Middle frontal gyrus (tissue), 1 donor: ENCODE measurements at regions not wholly inside any gene's neighbourhood (a gene's known extent, or its start where the extent isn't known, plus 50 kb on each side); places are given as distances from the start of the nearest gene placed in this dataset.
A peak's percentile ranks its signal among the peaks of the same experiment; 100 is the strongest.

Experiments
- DNase-seq: peaks from one replicate; pipeline ENCODE4 v3.0.0-alpha.2; 2015; ENCODE audit warnings: low spot score; ENCODE audit errors: extremely low spot score

DNA sequence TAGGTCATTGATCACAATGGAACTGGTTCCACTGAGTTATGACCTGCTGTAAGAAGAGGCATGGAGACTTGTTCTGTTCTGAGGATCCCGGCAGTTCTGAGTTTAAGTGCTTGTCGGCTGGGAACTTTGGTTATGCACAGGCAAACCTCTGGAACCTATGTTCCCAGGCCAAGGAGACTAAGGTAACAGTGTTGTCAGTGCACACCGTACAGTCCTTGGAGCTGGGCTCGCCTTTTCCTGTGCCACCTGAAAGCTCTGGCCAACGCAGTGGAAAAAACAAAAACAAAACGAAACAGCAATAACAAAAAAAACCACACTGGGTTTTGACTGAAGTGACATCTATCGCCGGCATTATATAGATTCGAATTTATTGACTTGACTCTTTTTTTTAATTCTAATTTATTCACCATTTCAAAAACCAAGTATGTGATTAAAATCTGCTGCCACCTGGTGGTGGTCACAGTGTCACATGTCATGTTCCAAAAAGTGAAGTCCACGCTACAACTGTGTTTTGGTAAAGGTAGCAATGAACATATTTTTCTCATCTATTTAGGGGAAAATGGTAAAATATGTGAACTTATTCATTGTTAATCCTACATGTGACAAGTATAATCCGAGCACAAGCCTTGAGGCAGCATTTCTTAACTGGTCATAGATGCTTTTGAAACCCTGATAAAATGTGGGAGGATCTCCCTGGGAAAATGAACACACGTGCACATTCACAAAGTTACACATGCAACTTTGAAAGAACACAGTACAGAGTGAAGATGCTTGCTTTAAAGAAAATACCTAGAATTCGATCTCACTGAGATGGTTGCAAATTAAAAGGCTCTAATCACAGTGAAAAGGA lies 113.8 kb upstream of the PPP2R2D start:
- peak; percentile 71 for DNase-seq

DNA sequence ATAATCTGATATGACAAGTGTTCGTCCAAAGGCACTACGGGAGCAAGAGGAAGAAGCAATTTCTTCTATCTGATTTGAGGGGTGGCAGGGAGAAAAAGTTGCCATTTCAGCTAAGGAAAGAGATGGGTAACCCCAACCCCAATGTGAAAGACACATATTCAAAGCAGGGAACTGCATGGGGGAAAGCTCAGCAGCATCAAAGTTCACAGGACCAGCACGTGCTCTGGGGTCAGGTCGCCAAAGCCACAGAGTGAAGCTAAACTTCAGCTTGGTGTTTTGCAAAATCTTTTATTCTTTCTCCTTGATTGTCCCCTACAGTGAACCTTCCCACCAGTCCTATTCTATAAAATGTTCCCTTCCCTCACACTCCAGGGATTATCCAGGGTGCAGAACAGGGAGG lies 112.8 kb upstream of the PPP2R2D start:
- no peak for DNase-seq

DNA sequence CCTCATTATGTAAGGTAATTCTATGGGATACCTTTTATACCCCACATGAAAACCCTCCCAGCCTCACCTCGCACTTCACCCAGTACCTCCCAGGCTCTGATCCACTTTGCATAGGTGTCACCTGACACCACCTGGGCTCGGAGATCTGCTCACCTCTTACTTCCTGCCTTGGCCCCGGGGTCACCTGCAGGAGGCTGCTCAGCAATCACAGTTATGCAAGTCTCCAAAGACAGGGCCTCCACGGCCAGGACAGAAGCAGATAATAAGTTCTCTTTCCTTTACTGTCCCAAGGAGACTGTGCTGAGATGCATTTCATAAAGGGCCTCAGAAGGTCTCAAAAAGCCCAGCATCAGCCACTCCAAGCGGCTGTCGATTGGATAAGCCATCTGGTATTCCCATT lies 112.4 kb upstream of the PPP2R2D start:
- DNase-seq, result no peak

DNA sequence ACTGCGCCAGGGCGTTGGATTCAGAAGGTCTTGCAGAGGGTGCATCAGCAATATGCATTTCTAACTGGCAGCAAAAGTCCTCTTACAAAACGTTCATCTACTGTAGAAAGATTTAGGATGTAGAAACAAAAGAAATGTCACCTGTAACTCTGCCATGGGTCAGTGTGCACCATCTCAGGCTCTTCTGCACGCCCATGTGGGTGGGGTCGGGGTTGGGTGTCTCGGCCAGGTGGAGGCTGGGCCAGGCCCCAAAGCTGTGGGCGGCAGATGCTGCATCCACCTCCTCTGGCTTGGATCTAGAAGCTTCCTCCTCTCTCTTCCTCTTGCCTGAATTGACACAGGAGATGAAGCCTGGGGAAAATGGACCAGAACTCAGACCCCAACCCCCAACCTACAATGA lies 111.3 kb upstream of the PPP2R2D start:
- DNase-seq, result no peak

DNA sequence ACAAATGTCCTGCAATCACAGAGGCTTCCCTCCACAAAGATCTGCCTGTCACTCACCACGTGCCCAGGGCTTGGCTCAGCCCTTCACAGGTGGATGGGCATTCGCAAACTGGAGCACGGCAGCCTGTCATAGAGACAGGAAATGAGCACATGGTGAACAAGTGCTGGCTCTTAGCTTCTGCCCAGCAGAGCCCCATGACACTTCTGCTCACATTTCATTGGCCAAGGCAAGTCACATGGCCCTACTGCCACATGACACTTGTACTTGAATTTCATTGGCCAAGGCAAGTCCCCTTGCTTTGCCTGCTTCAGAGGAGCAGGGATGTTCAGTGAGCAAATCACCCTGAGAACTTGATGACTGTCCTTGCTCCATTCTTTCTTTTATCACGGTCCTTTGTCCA lies 110.8 kb upstream of the PPP2R2D start:
- DNase-seq, result no peak

DNA sequence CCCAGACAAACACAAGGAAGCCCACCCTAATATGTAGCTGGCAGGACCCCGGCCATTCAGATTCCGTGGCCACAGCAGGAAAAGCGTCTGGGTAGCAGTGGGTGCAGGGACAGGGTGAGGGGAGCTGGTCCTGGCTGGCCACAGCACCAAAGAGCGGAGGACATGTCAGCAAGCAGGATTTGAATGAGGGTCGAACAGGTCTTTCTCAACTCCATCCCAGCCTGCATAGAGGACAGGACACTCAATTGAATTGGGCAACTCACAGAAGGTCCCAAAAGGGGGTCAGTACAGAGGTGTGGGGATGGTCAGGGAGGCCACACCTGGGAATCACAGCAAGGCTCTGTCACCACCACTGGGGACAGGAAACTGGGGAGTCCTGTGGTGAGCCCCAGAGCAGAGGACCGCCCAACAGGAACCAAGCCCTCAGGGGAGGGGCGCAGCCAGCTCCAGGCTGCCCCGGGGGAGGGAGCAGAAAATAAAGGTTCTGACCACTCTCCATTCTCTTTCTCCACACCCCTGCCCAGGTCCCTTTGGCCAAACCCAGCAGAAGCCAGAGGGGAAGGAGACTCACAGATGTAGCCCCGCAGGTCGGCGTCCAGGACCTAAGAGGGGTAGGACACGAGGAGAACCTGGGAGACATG lies 108.7 kb upstream of the PPP2R2D start:
- DNase-seq, result no peak

DNA sequence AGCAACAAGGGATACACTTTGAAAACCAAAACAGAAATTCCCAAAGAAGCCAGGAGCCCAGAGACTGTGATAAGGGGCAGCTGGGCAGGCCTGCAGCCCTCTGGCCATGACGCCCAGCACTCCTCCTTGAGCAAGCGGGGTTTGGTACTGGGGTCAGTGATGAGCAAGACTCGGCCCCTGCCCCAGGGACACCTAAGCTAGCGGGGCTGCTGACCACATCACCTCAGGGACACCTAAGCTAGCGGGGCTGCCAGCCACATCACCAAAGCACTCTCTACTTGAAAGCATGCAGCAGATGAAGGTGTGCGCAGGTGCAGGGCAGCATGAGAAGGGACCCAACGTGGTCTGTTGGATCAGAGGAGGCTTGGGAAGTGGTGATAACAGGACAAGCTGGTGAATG lies 108.0 kb upstream of the PPP2R2D start:
- no peak for DNase-seq

DNA sequence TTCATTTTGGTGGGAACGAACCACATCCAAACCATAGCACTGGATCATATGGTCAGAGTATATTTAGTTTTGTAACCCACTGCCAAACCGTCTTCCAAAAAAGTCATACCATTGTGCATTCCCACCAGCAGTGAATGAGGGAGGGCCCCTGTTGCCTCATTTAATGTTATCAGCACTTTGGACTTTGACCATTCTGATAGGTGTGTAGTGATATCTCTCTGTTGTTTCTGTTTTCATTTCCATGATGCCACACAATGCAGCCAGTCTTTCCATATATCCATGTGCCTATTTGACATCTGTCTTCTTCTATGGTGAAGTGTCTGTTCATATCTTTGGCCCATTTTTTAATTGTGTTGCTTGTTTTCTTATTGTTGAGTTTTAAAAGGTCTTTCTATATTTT lies 105.0 kb upstream of the PPP2R2D start:
- no peak for DNase-seq

DNA sequence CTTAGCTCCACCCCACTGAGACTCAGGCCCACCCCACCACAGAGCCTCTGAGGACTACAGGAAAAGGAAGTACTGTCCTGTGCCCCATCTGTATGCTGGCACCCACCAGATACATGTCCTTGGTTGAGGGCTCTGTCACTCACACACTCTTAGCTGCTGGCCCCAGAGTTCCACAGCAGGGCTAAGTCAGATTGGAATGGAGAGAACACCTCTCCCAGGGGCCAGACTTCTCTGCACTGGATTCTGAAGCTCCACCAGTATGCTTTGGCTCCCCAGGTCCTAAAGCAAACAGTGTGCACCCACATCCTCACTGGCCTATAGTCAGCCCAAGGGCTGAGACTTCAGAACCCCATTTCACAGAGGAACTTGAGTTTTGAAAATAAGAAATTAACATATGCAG lies 103.2 kb upstream of the PPP2R2D start:
- DNase-seq, result no peak

DNA sequence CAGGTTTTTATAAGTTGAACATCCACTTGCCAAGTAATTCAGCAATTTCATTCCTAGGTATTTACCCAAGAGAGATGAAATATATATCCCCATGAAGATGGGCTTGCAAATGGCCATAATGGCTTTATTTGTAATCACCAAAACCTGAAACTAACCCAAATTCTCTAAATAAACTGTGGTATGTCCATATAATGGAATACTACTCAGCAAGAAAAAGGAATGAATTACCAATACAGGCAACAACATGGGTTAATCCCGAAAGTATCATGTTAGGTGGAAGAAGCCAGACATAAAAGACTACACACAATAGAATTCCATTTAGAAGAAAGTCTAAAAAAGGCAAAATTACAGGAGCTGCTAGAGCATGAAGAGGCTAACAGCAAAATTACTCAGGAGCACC lies 101.4 kb upstream of the PPP2R2D start:
- DNase-seq, result no peak

DNA sequence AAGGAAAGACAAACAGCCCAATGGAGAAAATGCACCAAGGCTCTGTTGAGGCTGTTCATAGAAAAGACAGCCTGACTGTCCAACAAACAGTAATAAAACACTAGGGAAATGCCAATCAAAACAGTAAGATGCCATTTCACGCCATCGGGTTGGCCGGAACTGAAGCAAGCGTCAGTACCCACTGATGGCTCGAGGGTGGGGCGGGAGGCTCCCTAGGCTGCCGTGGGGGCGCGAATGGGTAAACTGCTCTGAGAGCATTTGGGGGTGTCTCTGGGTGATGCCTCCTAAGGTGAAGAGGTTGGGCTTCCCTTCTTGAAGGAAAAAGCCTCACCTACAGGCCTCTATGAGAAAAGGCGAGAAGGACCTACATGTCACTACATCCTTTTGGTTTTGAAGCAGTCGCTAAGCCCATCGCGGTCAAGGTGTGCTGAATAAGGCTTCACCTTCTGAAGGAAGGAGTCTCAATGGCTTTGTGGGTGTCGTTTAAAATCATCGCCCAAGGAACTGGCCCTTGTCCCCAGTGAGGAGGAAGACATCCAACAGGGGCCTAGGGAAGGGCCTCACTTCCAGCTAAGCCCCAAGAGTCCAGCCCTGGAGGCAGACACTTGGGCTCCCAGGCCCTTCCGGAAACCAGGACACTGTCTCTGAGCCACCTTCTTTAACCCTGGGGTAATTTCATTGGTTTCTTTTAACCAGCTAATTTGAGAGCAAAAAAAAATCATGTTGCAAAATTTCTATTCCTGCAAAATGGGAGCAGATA lies 98.5 kb upstream of the PPP2R2D start:
- no peak for DNase-seq

DNA sequence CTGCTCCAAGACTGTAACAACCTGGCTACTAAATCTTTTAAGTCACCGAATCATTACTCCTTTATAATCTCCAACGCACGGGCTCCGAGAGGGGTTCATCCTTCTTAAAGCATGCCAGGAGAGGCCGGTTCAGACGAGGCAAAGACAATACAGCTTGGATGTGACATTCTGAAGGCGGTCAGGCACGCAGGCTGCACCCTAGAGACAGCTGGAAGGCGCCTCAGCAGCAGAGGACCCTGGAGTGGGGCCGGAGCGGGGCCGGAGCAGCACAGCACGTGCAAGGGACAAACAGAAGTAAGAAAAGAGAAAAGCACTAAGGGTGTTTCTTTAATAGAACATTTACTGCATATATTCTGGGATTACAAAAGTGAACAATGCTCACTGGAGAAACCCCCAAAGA lies 97.8 kb upstream of the PPP2R2D start:
- DNase-seq, result no peak

DNA sequence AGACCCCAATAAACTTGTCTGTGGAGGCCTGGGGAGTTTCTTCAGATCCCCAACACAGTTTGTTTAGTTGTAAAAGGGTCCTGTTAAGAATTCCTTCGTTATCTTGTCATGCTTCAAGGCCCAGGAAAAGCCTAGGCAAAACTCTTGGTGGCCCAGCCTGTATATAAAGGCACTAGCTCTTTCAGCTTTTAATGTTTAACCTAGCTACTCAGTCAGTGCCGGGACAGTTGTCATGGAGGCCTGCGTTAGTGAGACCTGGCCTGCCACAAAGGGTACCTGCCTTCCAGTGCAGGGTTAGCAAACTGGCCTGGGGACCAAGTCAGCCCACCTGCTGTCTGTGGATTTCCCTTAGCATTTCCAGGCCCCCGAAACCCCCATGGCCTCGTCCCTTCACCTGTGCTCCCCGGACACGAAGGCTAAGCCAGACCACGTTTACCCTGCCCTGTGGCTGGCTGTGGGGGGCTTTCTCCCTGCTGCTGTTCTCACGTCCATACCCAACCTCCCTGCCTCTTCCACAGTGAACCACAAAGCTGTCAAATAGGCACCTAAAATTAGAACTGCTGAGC lies 96.9 kb upstream of the PPP2R2D start:
- no peak for DNase-seq

DNA sequence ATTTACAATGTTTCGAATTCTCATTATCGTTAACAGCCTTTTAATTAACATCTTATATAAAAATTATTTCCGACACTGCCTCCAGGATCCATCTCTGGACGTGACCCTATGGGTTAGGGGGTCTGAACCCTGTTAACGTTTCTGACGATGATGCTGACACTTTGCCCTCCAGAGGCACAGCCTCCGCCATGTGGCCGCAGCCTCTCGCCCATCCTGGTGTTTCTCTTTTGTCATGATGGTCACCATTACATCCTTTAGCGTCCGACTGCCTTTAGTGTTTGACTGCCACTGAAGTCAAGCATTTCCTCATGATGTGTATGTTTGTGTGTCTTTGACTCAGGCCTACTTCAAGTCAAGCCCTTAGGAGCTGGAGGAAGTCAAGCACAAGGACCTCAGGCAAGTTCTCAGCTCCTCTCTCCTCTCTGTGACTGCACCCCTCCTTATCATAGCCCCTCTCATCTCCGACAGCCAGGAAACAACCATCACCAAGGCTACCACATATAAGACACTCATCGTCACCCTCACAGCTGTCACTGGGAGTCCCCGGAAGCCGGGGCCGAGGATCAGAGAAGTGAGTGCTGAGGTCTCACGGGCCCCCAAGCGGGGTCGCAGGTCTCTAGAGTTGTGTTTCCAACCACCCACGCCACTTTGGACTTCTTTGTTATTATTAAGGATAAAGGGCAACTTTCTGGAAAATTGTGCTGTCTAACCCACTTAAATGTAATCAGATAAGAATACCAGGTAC lies 96.1 kb upstream of the PPP2R2D start:
- no peak for DNase-seq

DNA sequence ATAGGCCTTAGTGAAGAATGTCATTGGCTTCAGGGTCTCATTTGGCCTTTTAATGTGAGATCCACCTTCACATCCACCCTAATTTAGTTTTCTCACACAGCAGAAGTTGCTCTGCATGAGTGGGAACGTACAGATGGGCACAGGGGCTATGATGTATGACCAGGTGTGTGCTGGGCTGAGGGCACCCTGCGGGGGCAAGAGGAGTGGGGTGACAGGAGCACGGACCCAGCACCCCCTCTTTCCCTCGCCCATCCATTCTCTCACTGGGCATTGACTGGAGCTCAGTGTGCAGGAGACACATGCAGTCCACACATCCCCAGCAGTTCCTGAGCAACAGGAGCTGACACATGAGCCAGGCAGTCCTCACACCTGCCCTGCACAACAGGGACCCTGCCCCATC lies 95.1 kb upstream of the PPP2R2D start:
- no peak for DNase-seq

DNA sequence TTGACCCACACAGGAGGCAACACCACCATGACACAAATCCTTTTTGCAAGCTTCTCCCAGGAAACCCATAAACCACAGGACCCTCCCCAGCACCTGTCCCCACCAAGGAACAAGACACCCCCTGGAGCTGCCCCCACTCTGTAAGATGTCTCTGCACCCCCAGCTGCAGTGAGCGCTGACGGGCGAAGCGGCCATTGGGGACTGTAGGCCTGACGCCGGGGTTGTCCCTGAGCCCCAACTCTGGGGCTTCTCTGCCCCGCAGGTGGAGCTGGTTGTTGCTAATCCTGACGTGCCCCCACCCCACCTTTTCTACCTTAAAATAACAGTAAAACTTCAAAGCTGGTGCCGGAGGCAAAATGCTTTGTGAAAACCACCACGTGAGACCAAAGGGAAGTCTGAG lies 94.7 kb upstream of the PPP2R2D start:
- DNase-seq, result no peak

DNA sequence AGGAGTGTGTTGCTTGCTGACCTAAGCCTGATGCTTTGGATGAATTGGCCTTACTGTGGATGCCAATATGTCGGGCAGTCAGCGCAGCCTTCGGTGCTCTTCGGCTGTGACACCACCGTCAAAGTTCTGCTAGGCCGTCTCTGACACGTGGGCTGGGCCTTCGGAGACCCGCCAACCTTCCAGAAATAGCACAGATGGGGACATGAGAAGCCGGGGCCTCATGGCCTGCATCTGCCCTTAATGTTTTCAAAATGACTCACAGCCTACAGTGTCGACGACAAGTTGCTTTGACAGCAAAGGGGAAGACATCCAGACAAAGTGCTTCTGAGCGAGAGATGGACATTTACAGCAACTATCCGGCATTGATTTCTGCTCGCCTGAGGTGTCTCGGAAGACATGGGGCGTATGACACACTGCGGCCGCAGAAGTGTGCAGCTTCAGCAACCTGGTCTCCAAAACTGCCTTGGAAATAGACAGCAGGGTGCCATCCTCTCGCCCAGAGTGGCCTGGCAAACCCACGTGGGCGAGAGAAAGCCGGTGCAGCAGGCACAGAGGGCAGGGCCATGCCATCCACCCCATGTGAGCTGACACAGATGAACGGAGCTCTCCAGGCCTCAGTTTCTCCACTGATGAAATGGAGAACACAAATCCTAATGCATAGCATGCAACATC lies 94.0 kb upstream of the PPP2R2D start:
- DNase-seq, result no peak

DNA sequence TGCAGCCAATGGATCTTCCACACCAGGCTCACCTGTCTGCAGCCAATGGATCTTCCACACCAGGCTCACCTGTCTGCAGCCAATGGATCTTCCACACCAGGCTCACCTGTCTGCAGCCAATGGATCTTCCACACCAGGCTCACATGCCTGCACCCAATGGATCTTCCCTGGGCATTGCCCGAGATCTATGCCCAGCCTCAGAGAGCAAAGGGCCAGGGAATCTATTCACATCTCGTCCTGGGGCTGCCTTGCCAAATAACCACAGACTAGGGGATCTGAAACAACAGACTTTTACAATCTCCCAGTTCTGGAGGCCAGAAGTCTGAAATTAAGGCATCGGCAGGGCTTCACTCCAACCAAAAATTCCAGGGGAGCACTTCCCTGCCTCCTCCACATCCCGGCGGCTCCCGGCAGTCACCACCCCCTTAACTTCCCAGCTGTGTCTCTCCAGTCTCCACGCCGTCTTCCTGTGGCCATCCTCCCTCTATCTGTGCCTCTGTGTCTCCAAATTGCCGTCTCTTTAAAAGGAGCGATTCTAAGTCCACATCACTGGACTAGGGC lies 92.4 kb upstream of the PPP2R2D start:
- no peak for DNase-seq

DNA sequence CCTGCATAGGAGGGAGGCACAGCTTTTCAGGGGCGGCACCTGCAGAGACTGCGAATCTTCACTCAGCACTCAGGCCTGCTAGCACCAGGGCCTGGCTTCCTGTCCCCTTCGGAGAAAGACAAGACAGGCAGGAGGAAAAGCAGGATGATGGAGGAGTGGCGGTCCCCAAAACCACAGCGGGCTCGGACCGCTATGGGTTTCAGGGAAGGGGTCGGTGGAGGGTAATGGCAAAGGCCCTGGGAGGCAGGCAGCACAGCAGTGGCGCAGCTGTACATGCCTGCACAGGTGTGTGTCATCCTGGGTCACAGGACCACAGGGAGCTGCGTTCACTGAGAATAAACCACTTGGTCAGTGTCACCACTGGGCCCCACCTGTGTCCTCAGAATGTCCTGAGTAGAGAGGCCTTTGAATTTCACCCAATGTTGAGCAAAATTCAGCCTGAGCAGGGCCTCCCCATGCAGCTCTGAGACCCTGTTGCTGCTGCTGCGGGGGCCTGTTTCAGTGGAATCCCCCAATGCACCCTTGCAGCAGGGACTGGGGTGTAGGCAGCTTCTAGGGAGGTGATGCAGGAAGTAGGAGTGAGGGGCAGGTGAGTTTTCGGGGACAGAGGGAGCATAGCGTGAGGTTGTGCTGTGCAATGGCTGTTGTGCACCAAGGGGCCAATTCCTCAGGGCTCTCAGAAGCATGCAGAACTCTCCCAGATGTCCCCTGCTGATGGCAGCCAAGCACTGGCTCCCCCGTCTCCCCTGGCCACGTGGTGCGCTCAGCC lies 90.6 kb upstream of the PPP2R2D start:
- DNase-seq, result no peak
